Activated naive CD8-positive, alpha-beta T cell treated with anti-CD3 and anti-CD28 coated beads, Interleukin-2, amount 10 ng/mL, durations not matched to agents 7 days and 5 days (primary cell): ENCODE measurements at regions not wholly inside any gene's neighbourhood (a gene's known extent, or its start where the extent isn't known, plus 50 kb on each side); places are given as distances from the start of the nearest gene placed in this dataset.
"Not testable (repeated sequence)": the region's sequence is repeated elsewhere in the genome, so short reads cannot be mapped to it uniquely, and the experiment has no call there.

Experiments used
- ATAC-seq: fragments of 150-1000 bp; cut with Tn5 transposase; one replicate; pipeline ENCODE4 v1.10.0; 2021; ENCODE audit warnings: low read depth, moderate library complexity
- POLR2A ChIA-PET: fragments of 350-600 bp; sonication (Branson Sonifier 250); formaldehyde crosslinking; loops from one replicate; lab custom pipeline; 2021; ENCODE audit warnings: antibody characterized with exemption; lab: Charles Lee
- DNase-seq: peaks from one replicate; pipeline ENCODE4 v3.0.0; 2021
- H3K27ac Mint-ChIP-seq: one replicate; pipeline ENCODE4 v1.8.0; 2022; ENCODE audit warnings: mild to moderate bottlenecking, mixed read lengths
- H3K27me3 Mint-ChIP-seq: one replicate; pipeline ENCODE4 v1.8.0; 2022; ENCODE audit warnings: mild to moderate bottlenecking, moderate library complexity, mixed read lengths
- H3K36me3 Mint-ChIP-seq: one replicate; pipeline ENCODE4 v1.8.0; 2021; ENCODE audit warnings: mild to moderate bottlenecking, mixed read lengths
- H3K4me1 Mint-ChIP-seq: one replicate; pipeline ENCODE4 v1.8.0; 2021; ENCODE audit warnings: mixed read lengths
- H3K4me3 Mint-ChIP-seq: one replicate; pipeline ENCODE4 v1.8.0; 2022; ENCODE audit warnings: mild to moderate bottlenecking, moderate library complexity, mixed read lengths
- H3K9me3 Mint-ChIP-seq: one replicate; pipeline ENCODE4 v1.8.0; 2021; ENCODE audit warnings: mixed read lengths

DNA sequence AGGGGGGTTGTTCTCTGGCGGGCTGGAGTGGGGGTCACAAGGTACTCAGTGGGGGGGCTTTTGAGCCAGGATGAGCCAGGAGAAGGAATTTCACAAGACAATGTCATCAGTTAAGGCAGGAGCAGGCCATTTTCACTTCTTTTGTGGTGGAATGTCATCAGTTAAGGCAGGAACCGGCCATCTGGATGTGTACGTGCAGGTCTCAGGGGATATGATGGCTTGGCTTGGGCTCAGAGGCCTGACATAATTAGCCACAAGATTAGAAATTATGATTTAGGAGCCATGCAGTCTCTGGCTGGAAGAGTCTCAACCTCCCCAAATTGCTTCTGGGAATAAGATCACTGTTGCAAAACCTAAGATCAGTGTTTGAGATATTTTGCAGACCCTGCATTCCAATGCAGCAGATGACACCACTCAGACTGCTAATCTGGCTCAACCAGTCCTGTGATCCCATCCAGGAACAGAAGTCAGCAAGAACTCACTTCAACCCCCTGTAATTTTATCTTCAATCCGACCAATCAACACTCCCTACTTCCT lies 84.4 kb upstream of the MSH6 start:
- H3K4me3 Mint-ChIP-seq, H3K36me3 Mint-ChIP-seq, H3K4me1 Mint-ChIP-seq, POLR2A ChIA-PET, H3K27me3 Mint-ChIP-seq, H3K9me3 Mint-ChIP-seq, H3K27ac Mint-ChIP-seq, ATAC-seq, DNase-seq: not testable (repeated sequence)

DNA sequence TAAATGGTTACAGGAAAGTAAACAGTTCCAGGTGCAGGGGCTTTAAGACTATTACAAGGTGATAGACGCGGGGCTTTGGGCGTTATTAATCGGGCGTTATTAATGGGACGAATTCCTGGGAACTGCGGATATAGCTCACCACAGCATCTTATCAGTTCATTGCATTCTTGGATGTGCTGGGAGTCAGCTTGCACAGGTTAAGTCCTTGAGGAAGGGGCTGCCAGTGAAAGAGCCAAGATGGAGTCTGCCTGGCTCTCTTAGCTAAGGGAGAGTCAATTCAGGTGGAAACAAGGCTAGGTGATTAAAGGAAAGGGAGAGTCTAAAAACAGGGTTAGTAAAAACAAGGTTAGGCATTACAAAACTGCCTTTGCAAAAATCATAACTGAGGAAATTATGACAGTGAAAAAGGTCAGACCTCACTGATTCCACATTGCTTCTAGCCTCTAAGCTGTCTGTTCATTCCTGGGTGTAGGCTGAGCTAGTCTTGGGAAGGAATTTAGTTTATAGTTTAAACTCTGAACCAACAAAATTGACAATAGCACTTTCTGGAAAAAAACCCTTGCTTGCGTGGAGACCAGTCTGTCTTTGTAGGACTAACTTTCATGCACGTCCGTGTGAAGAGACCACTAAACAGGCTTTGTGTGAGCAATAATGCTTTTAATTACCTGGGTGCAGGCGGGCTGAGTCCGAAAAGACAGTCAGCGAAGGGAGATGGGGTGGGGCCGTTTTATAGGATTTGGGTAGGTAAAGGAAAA lies 85.1 kb upstream of the MSH6 start:
- ATAC-seq, H3K27me3 Mint-ChIP-seq, POLR2A ChIA-PET, H3K36me3 Mint-ChIP-seq, H3K4me3 Mint-ChIP-seq, DNase-seq, H3K4me1 Mint-ChIP-seq, H3K27ac Mint-ChIP-seq, H3K9me3 Mint-ChIP-seq: not testable (repeated sequence)

DNA sequence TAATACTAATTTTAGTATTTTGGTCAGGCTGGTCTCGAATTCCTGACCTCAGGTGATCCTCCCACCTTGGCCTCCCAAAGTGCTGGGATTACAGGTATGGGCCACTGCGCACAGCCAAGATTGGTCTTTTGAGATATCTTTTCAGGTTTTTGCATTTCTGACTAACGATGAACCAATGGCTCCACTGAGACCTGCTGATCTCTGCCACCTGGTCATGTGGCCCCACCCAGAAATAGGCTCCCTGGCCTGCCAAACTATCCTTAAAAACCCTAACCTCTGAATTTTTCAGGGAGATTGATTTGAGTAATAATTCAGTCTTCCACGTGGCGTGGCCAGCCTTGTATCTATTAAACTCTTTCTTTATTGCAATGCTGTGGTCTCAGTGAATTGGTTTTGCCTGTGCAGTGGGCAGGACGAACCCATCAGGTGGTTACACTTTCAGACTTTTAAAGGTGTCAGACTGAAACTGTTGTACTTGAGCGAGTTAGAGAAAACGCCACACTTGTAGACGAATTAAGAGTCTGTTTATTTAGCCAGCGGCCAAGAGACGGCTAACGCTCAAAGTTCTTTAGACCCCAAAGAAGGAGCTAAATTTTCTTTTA lies 85.8 kb upstream of the MSH6 start:
- Mint-ChIP-seq H3K9me3 (no peaks in the 10 kb centered on the region), H3K27me3 (peaks cover 6% of the 10 kb centered on the region), H3K4me1 (no peaks in the 10 kb centered on the region), H3K4me3 (no peak overlapping the region), H3K27ac (no peak overlapping the region), H3K36me3 (no peaks in the 10 kb centered on the region)
- no peak for ATAC-seq
- POLR2A ChIA-PET: no interaction called here
- no peak for DNase-seq

DNA sequence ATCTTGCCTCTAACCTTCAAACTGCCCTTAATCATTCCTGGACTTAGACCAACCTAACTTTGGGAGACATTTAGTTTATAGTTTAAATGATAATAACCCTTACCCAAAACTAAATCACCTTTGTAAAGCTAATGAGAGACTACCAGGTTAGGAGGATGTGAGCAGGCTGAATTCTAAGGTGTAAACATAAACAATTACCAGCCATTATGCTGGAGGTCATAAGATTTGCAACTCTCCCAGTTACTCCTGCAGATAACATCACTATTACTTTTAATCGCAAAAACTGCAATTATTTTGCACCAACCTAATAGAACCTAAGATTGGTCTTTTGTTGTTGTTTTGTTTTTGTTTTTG lies 86.5 kb upstream of the MSH6 start:
- Mint-ChIP-seq H3K4me1 (no peaks in the 10 kb centered on the region), H3K36me3 (no peaks in the 10 kb centered on the region), H3K27me3 (peaks cover 6% of the 10 kb centered on the region), H3K27ac (no peak overlapping the region), H3K9me3 (no peaks in the 10 kb centered on the region), H3K4me3 (no peak overlapping the region)
- ATAC-seq (no peak), DNase-seq (no peak)
- POLR2A ChIA-PET: no interaction called here

DNA sequence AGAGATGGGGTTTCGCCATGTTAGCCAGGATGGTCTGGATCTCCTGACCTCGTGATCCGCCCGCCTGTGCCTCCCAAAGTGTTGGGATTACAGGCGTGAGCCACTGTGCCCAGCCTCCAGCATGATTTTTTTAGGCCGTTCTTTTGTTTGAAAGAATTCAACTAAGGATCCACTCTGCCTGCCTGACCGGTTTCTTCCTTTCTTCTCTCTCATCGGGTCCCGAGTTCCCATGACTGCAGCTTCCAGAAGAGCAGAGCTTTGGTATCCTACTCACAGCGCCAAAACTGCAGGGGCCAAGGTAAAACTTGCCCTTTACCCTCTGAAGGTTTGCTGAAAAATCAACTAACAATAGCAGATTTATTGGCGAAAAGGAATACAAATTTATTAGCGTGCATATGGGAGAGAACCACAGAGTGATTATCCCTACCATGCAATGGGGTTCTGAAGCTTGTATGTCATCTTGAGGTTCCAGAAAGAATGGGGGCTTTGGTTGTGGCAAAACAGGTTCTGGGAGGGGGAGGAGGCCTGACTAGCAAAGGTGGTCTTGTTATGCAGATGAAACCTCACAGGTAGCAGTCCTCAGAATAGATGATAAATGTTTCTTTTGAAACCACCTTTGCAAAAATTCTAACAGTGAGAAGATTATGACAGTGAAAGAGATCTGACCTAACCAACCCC lies 87.0 kb upstream of the MSH6 start:
- H3K9me3 Mint-ChIP-seq: no peaks in the 10 kb centered on the region
- no peak overlapping the region for H3K27ac Mint-ChIP-seq
- no peak overlapping the region for H3K4me3 Mint-ChIP-seq
- DNase-seq (no peak), ATAC-seq (no peak)
- POLR2A ChIA-PET: no interaction called here
- peaks cover 4% of the 10 kb centered on the region for H3K27me3 Mint-ChIP-seq
- no peaks in the 10 kb centered on the region for H3K4me1 Mint-ChIP-seq
- no peaks in the 10 kb centered on the region for H3K36me3 Mint-ChIP-seq

DNA sequence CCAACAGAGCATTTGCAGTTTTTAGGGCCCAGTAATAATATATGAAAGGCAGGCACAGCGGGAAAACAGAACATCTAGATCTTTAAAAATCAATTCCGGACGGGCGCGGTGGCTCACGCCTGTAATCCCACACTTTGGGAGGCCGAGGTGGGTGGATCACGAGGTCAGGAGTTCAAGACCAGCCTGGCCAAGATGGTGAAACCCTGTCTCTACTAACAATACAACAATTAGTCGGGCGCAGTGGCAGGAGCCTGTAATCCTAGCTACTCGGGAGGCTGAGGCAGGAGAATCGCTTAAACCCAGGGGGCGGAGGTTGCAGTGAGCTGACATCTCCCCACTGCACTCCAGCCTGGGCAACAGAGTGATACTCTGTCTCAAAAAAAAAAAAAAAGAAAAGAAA lies 88.5 kb upstream of the MSH6 start:
- H3K4me3 Mint-ChIP-seq, H3K27ac Mint-ChIP-seq, H3K4me1 Mint-ChIP-seq, H3K27me3 Mint-ChIP-seq, ATAC-seq, POLR2A ChIA-PET, H3K36me3 Mint-ChIP-seq, DNase-seq, H3K9me3 Mint-ChIP-seq: not testable (repeated sequence)

DNA sequence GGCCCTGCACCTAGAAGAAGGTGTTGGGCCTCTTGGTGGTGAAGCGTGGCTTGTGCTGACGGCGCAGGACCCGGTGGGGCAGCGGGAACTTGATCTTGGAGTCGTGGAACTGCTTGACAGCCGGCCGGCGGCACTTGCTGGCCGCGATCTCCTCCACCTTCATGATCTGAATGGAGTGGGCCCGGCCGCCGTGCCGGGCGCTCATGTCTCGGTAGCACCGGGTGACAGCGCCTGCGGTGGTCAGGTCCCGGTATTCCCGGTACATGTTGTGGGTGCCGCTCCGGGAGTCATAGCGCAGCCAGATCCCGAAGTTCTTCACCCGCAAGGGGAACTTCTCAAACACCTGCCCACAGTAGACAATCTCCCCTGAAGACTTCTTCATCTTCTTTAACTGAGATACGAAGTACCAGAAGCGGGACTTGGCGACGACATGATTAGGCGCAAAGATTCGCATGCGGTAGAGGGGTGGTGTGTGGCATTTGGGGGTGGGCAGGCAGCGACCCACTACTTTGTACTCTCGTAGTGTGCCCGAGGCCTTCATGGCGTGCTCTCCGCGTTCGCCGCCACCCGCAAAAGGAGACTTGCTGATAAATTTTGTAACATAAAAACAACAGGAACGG lies 92.1 kb upstream of the MSH6 start:
- ATAC-seq, H3K36me3 Mint-ChIP-seq, H3K27me3 Mint-ChIP-seq, H3K9me3 Mint-ChIP-seq, DNase-seq, H3K4me3 Mint-ChIP-seq, H3K27ac Mint-ChIP-seq, POLR2A ChIA-PET, H3K4me1 Mint-ChIP-seq: not testable (repeated sequence)

DNA sequence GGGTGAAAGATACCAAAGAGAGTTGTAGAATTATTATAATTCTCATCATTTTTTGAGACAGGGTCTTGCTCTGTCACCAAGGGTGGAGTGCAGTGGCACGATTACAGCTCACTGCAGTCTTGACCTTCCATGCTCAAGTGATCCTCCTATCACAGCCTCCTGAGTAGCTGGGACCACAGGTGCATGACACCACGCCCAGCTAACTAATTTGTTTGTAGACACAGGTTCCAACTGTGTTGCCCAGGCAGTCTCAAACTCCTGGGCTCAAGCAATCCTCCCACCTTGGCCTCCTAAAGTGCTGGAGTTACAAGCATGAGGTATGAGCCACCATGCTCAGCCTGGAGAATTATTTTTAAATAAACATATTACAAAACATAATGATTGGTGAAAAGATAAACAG lies 92.8 kb upstream of the MSH6 start:
- H3K27me3 Mint-ChIP-seq: no peaks in the 10 kb centered on the region
- H3K27ac Mint-ChIP-seq: no peak overlapping the region
- ATAC-seq (no peak), DNase-seq (no peak)
- peaks cover 5% of the 10 kb centered on the region for H3K9me3 Mint-ChIP-seq
- peaks cover 5% of the 10 kb centered on the region for H3K36me3 Mint-ChIP-seq
- POLR2A ChIA-PET: no interaction called here
- no peak overlapping the region for H3K4me3 Mint-ChIP-seq
- H3K4me1 Mint-ChIP-seq: peaks cover 8% of the 10 kb centered on the region

DNA sequence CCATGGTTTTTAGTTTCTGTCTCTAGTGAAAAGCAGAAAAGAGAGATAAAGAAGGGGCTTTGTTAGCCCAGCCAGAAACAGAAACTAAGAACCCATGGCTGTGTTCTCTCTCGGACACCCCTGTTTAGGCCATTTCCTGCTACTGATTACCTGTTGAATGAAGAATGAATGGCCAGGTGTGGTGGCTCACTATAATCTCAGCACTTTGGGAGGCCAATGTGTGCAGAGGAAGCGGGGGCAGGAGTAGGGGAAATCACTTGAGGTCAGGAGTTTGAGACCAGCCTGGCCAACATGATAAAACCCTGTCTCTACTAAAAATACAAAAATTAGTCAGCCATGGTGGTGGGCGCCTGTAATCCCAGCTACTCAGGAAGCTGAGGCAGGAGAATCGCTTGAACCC lies 93.8 kb upstream of the MSH6 start:
- POLR2A ChIA-PET: not testable (repeated sequence)

DNA sequence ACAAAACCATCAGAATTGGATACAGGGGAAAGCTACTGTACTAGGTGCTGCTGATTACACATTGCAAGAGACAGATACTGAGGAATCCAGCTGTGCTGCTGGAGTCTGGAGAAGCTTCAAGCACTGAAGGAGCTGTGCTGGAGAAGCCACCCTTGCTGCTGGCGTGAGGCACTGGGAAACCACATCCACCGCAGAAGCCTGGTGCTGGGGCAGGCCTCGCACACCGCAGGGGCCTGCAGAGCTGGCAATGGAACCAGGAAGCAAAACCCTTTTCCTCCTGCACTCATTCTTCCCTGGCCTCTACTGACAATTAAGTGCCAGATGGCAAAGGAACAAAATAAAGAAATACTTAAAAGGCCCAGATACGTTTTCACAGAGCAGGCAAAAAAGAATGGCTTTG lies 94.4 kb upstream of the MSH6 start:
- ATAC-seq (no peak), DNase-seq (no peak)
- Mint-ChIP-seq H3K27me3 (no peaks in the 10 kb centered on the region), H3K36me3 (peaks cover 5% of the 10 kb centered on the region), H3K4me1 (peaks cover 8% of the 10 kb centered on the region), H3K9me3 (peaks cover 5% of the 10 kb centered on the region), H3K4me3 (no peak overlapping the region), H3K27ac (no peak overlapping the region)
- POLR2A ChIA-PET: no interaction called here

More for the DNA sequence above, 93.8 kb upstream of the MSH6 start:
- not testable (repeated sequence) for H3K27me3 Mint-ChIP-seq, H3K9me3 Mint-ChIP-seq, H3K4me3 Mint-ChIP-seq, H3K36me3 Mint-ChIP-seq, DNase-seq, ATAC-seq, H3K4me1 Mint-ChIP-seq
- H3K27ac Mint-ChIP-seq: peak overlapping the region; percentile 5

DNA sequence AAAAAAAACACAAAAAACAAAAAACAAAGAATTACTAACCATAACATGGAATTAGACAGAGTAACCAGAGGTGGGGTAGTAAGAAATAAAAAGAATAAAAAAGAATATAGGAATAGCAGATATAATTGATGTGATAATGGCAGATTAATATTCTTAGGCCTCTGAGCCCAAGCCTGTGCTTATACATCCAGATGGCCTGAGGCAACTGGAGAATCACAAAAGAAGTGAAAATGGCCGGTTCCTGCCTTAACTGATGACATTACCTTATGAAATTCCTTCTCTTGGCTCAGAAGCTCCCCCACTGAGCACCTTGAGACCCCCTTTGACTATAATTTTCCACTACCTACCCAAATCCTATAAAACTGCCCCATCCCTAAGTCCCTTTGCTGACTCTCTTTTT lies 95.1 kb upstream of the MSH6 start:
- POLR2A ChIA-PET: no interaction called here
- H3K9me3 Mint-ChIP-seq: peaks cover 5% of the 10 kb centered on the region
- no peaks in the 10 kb centered on the region for H3K27me3 Mint-ChIP-seq
- peaks cover 5% of the 10 kb centered on the region for H3K36me3 Mint-ChIP-seq
- no peak overlapping the region for H3K4me3 Mint-ChIP-seq
- H3K27ac Mint-ChIP-seq: no peak overlapping the region
- H3K4me1 Mint-ChIP-seq: peaks cover 8% of the 10 kb centered on the region
- DNase-seq: no peak
- ATAC-seq: no peak

DNA sequence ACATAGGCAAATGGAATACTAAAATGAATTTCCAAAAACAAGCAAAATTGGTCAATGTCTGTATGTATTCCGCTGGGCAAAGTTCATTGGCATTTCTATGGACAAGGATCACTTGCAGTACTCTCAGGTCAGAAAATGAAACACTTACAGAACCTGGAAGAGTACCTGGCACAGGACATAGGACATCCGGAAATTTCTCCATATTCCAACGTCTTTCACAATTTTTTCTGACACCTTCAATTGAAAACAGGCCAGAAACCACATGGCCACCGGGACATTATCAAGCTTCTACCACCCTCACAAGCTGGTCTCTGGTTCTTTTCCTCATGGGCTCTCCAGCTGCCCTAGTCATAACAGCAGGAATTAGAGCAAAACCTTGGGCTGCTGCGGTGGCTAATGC lies 96.9 kb upstream of the MSH6 start:
- Mint-ChIP-seq H3K4me1 (peaks cover 8% of the 10 kb centered on the region), H3K4me3 (no peak overlapping the region), H3K36me3 (peaks cover 5% of the 10 kb centered on the region), H3K27ac (no peak overlapping the region), H3K27me3 (peaks cover 2% of the 10 kb centered on the region), H3K9me3 (peaks cover 5% of the 10 kb centered on the region)
- no peak for ATAC-seq
- POLR2A ChIA-PET: no interaction called here
- DNase-seq: no peak

DNA sequence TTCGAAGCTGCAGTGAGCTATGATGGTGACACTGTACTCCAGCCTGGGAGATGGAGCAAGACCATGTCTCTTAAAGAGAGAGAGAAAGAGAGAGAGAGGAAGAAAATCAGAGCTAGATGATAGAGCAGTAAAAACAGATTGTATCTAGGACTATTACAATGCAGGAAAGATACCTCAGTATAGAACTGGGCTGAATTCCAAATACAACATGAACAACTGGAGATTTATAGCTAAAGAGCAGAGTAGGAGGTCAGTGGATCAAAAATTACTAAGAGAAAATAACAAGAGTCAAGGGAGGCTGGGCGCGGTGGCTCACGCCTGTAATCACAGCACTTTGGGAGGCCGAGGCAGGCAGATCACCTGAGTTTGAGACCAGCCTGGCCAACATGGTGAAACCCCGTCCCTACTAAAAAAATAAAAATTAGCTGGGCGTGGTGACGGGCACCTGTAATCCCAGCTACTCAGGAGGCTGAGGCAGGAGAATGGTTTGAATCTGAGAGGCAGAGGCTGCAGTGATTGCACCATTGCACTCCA lies 100.7 kb upstream of the MSH6 start:
- Mint-ChIP-seq H3K27me3 (peaks cover 6% of the 10 kb centered on the region), H3K9me3 (peaks cover 2% of the 10 kb centered on the region), H3K4me1 (no peaks in the 10 kb centered on the region), H3K36me3 (no peaks in the 10 kb centered on the region), H3K4me3 (no peak overlapping the region), H3K27ac (no peak overlapping the region)
- ATAC-seq: no peak
- DNase-seq: no peak
- POLR2A ChIA-PET: no interaction called here
